HG03045 (cell line): ENCODE measurements at regions not wholly inside any gene's neighbourhood (a gene's known extent, or its start where the extent isn't known, plus 50 kb on each side); places are given as distances from the start of the nearest gene placed in this dataset.

Source experiments
- ATAC-seq: cut with Tn5 transposase; IDR thresholded peaks from one replicate; pipeline ENCODE4 v1.9.1; 2021; ENCODE audit warnings: mild to moderate bottlenecking, moderate library complexity; ENCODE audit not compliant: unreplicated experiment

DNA sequence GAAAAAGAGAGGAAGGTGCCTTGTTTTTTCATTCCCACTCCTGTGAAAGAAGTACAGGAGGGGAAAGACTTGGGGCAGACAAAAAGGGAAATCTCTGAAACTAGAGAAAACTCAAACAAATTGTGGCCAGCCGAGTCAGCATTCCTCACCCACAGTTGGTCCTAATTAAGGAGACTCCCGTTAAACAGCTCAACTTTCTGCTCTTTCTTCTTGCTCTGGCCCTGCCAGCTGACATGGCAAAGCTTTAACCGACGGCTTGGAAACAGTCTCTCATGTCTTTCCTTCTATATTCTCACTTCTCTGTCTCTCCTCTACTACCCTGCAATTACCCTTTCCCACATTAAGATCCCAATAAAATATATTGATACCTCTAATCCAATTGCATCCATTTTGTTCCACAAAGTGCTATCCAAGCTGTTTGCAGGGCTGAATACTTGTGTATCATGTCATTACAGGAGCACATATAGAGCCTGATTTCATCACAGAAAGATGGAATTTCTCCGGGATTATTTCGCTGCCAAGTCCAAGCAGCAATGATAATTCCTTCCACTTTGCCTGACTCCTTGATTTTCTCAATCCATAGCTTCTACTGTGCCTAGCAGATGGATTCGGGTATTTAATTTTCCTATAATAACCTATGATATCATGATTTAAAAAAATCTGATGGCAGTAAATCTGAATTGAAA, 65.4 kb upstream of the IPO9 start:
- no peak for ATAC-seq

DNA sequence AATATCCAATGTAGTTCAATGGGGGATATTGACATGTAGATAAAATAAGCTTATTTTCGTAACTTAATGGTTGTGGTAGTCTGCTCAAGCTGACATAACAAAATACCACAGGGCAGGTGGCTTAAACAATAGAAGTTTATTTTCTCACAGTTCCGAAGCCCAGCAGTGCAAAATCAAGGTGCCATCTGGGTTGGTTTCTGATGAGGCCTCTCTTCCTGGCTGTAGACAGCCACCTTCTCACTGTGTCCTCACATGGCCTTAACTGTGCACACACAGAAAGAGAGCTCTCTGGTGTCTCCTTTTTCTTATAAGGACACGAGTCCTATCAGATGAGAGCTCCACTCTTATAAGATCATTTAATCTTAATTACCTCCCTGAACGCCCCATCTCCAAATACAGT, 64.8 kb upstream of the IPO9 start:
- no peak for ATAC-seq

DNA sequence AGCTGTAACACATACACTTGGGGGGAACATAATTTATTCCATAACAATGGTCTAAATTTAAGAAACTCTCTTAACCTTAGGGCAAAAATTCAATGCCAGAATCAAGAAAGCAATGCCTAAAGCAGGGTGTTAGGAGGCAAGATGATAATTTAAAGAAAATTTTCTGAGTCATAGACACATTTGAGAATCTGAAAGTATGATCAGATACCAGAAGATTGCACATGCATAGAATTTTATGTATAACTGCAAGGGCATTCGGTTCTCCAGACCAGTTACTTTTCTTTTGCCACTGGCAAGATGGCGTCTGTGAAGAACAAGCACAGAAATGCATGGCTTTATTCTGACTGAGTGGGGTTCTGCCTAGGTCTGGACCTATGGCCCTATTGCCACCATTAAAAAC, 64.4 kb upstream of the IPO9 start:
- ATAC-seq, result no peak

DNA sequence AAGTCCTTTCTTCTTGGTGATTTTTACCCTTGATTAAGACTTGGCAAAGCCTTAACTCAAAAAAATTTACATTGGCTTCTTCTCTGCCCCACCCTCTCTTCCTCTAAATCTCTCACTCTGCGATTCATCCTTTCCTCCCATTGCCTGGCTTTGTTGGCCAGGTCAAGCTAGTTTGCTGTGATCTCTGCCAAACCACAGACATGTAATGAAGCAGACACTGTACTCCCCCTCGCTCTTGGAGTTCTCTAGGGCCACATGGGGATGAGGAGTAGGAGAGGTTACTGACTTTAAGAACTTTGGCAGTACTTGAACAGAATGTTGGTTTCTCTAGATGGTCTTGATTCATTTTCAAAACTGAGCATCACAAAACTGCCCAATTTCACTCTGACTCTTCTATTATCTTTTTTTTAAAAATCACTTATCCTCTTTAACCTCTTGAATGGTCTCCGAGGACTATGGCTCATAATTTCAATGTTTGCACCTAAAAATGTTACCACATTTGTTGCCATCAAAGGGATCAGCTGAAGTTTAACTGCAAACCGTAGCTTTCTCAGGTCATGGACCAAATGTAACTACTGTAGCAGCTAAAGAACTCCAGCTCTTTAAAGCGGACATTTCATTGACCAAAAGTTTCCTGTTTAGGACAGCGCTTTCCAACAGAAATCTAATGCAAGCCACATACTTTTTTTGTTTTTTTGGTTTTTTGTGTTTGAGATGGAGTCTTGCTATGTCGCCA, 62.7 kb upstream of the IPO9 start:
- ATAC-seq, result no peak

DNA sequence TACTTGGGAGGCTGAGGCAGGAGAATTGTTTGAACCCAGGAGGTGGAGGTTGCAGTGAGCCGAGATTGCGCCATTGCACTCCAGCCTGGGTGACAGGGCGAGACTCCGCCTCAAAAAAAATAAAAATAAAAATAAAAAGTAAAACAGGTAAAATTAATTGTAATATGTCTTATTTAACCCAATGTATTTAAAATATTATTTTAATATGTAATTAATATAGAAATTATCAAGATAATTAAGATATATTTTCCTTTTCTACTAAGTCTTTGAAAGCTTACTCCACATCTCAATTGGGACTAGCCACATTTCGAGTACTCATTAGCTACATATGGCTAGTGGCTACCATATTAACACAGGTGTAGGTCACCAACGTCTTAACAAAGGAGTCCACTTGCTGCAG, 61.6 kb upstream of the IPO9 start:
- no peak for ATAC-seq

DNA sequence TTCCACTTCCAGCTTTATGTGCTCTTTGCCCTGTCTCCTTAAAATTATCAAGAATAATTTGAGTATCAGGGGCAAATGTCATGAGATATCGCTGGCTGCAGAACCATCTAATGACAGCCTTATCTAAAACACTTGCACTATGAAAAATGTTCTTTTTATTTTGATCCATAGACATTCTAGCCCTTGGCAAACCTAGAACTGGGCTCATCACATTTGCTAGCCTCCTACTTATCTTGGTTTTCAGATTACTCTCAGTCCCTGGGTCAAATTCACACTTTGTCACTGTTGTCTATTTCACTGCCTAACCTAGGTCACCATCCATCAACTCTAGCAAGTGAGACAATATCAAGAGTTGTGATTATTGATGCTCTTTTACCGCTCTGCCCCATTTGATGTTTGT, 59.9 kb upstream of the IPO9 start:
- no peak for ATAC-seq

DNA sequence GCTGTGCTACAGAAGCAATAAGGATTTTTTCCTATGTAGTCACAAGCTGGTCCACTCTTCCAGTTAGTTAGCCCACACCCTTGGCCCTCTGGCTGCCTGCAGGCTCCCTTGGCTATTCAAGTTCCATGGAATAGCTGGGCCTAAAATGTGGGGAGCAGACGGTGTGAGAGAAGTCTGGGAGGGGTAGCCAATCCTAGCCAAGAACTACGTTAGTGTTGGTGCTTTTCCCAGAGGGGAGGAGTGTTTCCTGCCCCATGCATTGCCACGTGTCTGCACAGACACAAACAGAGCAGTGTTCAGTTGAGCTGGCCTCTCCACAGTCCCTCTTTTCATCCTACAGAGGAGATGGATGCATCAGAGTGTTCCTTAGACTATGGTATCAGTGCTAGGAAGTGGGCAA, 59.0 kb upstream of the IPO9 start:
- no peak for ATAC-seq

DNA sequence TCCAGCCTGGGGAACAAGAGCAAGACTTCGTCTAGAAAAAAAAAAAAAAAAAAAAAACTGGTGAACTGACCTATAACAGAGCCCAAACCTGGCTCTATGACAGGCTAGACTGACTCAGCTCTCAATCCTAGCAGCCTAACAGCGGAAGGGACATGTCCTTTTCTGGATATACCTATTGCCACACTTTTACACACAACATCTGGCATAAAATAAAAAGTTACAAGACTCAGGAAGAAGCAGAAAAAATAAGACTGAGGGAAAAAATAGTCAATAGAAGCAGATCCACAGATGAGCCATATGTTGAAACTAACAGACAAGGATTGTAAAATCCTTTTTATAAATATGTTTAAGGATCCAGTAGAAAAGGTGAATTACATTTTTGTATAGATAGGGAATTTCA, 57.5 kb upstream of the IPO9 start:
- no peak for ATAC-seq

DNA sequence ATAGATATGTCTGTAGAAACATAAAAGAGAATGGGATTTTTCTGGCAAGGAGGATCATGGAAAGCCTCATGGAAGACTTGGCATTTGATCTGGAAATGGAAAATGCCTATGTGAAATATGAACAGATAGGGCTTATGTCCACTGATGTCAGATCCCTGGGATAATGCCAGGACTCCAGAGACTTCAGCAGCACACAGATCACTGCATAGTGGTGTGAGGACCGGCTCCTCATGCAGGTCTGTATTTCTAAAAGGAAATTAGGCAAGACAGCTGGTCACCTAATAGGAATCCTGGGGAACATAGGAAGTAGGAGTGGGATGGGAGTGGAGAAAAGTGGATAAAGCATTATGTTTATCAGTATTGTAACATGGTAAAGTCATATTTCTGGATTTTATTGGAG, 56.8 kb upstream of the IPO9 start:
- no peak for ATAC-seq

DNA sequence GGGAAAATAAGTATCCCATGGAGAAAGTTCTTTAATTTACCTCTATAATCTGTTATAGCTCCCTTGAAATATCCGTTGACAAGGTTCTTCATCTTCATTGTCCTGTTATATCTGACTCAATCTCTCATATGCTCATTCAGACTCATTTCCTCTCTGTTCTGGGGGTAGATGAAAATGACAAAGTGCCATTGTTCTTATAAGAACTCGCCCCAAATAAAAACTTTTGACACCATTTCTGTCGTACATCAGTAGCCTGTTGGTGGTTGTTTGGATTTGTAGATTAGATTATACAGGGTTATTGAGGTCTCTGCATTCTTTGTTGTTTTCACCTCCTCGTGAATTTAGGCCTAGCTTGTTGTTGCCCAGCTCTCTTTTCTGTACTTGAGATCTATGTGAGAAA, 55.2 kb upstream of the IPO9 start:
- no peak for ATAC-seq

DNA sequence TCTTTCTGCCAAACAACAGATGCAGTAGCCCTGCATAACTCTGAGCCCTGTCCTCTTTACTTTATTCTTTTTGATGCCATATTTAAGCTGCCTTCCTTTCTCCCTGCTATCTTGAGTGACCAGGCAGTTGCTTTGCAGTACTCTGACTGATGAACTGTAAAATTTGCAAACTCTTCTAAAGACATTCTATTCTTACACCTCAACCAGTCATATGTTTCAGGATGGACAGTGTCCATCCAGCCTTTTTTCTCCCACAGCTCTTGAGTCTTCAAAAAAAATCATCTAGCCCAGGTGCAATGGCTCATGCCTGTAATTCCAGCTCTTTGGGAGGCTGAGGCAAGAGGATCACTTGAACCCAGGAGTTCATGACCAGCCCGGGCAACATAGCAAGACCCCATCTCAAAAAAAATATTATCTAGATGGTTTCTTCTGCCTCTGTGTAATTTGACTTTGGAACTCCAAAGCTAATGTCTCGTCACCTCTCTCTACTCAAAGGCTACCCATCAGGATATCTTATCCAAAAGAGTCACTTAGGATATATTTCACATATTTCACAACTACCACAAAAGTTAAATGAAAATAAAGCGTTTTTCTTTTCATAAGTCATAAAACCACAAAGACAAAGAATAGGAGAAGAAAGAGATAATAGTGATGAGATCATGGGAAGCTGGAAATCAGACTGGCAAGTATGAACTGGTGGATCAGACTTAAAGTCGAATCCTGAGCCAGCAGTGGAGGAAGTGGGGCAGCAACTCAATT, 54.6 kb upstream of the IPO9 start:
- no peak for ATAC-seq

DNA sequence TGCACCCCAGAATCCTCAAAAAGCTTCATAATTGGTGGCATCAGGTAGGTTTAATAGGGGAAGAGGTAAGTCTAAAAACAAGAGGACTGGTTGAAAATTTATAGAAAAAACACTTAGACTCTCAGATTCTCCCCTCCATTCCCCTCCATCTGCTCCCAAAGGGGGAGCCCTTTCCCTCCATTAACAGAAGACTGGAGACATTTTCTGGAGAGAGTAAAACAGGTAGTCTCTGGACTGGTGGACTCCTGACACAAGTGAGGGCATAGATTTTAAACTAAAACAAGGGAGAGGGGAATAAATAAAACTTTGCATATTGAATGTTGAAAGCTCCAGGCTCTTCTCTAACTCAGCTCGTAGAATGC, 54.0 kb upstream of the IPO9 start:
- ATAC-seq, result no peak

DNA sequence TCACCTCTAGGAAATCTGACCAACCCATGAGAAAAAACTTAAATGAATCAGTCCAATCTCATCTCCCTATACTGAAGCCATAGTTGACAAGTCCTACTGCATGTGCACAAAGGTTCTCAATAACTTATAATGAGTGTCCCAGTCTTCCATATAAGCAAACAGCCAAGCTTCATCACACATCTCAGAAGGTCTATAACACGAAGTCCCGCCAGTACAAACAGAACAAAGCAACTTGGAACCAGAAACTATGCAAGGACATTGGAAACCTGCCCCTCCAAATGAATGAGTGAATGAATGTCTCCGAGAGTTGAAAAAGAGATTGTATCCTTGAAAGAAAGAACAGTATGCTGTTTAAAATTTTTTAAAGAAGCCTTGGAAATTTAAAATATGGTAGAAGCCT, 53.6 kb upstream of the IPO9 start:
- ATAC-seq, result no peak

DNA sequence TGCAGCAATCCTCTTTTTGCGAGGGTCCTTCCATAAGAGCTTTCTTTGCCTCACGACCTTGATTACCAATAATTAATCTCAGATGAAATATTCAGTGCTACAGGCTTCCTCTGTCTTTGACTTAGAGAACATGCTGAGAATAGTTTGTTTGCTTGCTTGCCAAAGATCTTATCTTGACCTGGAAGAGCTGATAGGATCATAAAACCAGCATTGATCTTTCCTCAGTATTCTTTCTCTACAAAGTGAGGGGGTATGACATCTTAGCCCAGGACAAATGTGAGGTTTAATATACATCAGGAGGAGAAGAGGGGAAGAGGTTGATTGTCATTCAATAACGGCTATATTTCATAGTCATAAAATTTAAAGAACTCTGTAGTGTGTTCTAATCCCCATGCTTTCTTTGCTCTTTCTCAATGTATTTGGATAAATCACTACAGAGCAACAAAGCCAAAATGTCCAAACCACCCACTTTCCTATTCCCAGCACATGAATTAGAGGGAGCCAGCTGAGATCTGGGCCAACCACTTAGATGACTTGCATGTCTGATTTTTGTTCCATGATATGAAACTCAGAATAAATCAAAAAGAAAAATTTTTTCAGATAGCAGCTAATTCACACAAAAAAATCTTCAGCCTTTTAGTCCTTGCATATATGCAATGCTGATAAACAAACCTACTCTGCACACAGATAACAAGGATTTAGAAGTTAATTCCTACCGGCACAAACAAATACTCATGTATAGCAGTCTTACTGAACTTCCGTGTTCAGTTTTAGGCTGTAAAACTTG, 50.5 kb upstream of the IPO9 start:
- no peak for ATAC-seq
